ENCODE measurements at regions not wholly inside any gene's neighbourhood (a gene's known extent, or its start where the extent isn't known, plus 50 kb on each side); places are given as distances from the start of the nearest gene placed in this dataset.

DNA sequence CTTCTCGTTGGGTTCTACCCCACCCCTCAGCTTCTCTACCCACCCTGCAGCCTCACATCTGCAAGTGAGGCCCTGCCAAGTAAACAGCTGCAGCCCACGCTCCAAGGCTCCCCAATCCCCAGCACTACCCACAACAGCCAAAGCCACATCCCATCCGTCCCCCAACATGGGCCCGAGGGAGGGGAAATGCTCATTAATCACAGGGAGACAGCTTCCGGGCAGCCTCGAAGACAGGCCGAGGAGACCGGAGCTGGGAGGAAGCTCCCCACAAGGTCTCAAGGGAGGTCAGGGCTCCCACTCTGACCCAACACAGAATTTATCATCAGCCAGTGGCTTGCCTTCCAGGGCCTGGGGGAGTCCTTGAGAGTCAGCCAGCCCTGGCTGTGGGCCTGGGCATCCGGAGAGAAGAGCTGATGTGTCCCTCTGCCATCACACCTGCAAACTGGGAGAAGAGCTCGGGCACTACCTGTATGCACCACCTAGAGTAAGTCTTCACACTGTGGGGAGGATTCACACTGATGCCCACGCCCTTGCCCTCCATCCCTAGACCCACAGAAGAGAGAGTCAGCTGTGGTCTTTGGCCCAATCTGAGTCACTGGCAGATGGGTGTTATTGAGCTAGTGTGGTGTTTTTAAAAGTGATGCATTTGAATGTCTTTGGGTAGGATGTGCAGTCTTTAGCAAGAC, 115.5 kb upstream of the ZMIZ1 start:
- H3K4me3 ChIP-seq, result no peak overlapping the region
- no peaks in the 10 kb centered on the region for H3K9me3 ChIP-seq (ENCODE audit: low read depth)
- peak in 1 of 2 donors; percentile 86 for DNase-seq (ENCODE audit: low read depth in 1 of 2, low spot score in 1 of 2)
- no peak overlapping the region for H3K27ac ChIP-seq
- peaks cover 9% of the 10 kb centered on the region for H3K4me1 ChIP-seq (ENCODE audit: low read depth)
- TF ChIP-seq, protein P1, sequence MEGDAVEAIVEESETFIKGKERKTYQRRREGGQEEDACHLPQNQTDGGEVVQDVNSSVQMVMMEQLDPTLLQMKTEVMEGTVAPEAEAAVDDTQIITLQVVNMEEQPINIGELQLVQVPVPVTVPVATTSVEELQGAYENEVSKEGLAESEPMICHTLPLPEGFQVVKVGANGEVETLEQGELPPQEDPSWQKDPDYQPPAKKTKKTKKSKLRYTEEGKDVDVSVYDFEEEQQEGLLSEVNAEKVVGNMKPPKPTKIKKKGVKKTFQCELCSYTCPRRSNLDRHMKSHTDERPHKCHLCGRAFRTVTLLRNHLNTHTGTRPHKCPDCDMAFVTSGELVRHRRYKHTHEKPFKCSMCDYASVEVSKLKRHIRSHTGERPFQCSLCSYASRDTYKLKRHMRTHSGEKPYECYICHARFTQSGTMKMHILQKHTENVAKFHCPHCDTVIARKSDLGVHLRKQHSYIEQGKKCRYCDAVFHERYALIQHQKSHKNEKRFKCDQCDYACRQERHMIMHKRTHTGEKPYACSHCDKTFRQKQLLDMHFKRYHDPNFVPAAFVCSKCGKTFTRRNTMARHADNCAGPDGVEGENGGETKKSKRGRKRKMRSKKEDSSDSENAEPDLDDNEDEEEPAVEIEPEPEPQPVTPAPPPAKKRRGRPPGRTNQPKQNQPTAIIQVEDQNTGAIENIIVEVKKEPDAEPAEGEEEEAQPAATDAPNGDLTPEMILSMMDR (IDR thresholded peaks at IDR 0.05; ENCODE audit: low read depth, low read length), result no peak
- H3K36me3 ChIP-seq, result no peaks in the 10 kb centered on the region
- H3K27me3 ChIP-seq, result no peaks in the 10 kb centered on the region

DNA sequence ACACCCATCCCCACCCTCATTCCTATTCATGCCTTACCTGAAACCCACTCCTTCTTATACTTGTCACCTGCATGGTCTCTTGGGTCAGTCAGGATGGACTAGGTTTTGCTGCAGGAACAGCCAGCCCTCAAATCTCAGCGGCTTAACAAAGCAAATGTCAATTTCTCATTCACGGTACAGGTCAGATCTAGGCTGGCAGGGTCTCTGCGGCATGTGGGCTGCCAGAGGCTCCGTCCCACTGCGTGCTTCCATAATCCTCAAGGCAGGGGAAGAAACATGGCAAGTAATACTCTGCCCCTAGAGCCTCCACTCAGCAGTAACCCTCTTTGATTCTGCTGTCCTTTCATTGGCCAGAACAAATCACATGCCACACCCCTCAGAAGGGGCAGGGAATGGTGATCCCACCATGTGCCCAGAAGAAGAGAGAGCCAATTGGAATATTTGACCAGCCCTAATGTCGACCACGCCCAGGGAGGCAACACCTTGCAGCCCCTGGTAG, 114.9 kb upstream of the ZMIZ1 start:
- H3K9me3 ChIP-seq (ENCODE audit: low read depth), result no peaks in the 10 kb centered on the region
- H3K27ac ChIP-seq, result no peak overlapping the region
- no peaks in the 10 kb centered on the region for H3K36me3 ChIP-seq
- H3K4me1 ChIP-seq (ENCODE audit: low read depth), result peaks cover 9% of the 10 kb centered on the region
- no peak overlapping the region for H3K4me3 ChIP-seq
- TF ChIP-seq, protein P1 (IDR thresholded peaks at IDR 0.05; ENCODE audit: low read depth, low read length), result no peak
- DNase-seq (ENCODE audit: low read depth in 1 of 2, low spot score in 1 of 2), result no peak
- H3K27me3 ChIP-seq, result no peaks in the 10 kb centered on the region

DNA sequence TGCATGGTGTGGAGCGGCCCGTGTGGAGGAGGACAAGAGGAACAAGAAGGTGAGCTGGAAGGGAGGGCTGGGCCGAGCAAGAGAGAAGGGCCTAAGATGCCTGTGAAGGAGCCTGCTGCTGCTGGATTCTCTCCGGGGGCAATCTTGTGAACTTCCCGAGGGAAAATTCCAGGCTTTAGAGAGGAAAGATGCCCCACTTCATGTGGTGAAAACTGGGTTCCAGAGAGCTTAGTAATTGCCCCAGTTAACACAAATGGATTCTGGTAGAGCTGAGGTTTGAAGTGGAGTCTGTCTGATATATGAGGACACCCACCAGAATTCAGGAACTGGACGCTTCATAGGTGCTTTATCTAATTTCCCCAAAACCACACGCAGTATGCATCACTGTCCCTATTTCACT, 114.1 kb upstream of the ZMIZ1 start:
- Histone ChIP-seq H3K27ac (no peak overlapping the region), H3K9me3 (ENCODE audit: low read depth) (no peaks in the 10 kb centered on the region), H3K27me3 (no peaks in the 10 kb centered on the region), H3K36me3 (no peaks in the 10 kb centered on the region), H3K4me1 (ENCODE audit: low read depth) (peaks cover 11% of the 10 kb centered on the region), H3K4me3 (no peak overlapping the region)
- no peak for DNase-seq (ENCODE audit: low read depth in 1 of 2, low spot score in 1 of 2)
- TF ChIP-seq, protein P1 (IDR thresholded peaks at IDR 0.05; ENCODE audit: low read depth, low read length), result no peak

DNA sequence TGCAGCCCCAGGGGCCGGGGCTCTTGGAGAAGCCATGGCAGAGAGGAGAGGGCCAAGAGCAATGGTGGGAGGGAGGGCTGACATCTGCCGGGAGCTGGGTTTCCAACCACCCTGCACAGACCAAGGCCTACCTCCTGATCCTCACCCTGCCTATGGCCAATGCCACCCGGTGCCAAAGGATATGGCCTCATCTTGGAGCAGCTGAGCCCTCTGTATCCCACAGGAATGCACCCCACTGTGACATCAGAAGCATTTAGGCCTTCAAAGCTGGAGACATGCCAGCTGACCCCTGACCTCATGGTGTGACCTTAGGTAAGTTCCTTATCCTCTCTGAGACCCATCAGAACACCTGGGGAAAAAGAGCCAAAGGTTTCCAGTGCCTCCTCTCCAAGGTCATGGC, 113.6 kb upstream of the ZMIZ1 start:
- peaks cover 12% of the 10 kb centered on the region for H3K4me1 ChIP-seq (ENCODE audit: low read depth)
- H3K9me3 ChIP-seq (ENCODE audit: low read depth), result no peaks in the 10 kb centered on the region
- H3K27ac ChIP-seq, result peak overlapping the region; percentile 18
- H3K36me3 ChIP-seq, result no peaks in the 10 kb centered on the region
- no peaks in the 10 kb centered on the region for H3K27me3 ChIP-seq
- no peak overlapping the region for H3K4me3 ChIP-seq
- DNase-seq (ENCODE audit: low read depth in 1 of 2, low spot score in 1 of 2), result no peak
- TF ChIP-seq, protein P1 (IDR thresholded peaks at IDR 0.05; ENCODE audit: low read depth, low read length), result no peak

DNA sequence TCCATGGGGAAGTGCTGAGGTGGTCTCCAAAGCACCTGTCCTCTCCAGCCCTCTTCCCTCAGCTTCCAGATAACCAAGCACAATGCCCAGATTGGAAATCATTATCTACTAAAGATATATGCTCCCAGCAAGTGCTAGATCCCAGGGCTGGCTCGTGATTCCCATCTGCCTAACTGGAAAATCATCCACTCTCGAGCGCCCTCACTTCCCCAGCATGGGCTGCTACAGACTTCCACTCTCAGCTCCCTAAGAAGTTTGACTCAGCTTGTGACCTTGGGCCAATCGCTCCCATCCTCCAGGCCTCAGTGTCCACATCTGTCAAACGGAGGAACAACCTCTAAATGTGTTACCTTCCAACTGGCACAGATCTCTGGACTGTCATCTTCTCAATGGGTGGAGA, 112.4 kb upstream of the ZMIZ1 start:
- Histone ChIP-seq H3K36me3 (no peaks in the 10 kb centered on the region), H3K4me1 (ENCODE audit: low read depth) (peaks cover 16% of the 10 kb centered on the region), H3K9me3 (ENCODE audit: low read depth) (no peaks in the 10 kb centered on the region), H3K27me3 (no peaks in the 10 kb centered on the region), H3K27ac (peak overlapping the region; percentile 18), H3K4me3 (no peak overlapping the region)
- TF ChIP-seq, protein P1 (IDR thresholded peaks at IDR 0.05; ENCODE audit: low read depth, low read length), result no peak
- DNase-seq (ENCODE audit: low read depth in 1 of 2, low spot score in 1 of 2), result no peak

All from cardiac muscle cell (in vitro differentiated cells and primary cell).